GM23338 (cell line): ENCODE measurements at regions not wholly inside any gene's neighbourhood (a gene's known extent, or its start where the extent isn't known, plus 50 kb on each side); places are given as distances from the start of the nearest gene placed in this dataset.

Experiments used
- ATAC-seq: fragments of 200-7000 bp; cut with Tn5 transposase; 3 replicates; pipeline ENCODE4 v1.9.1; 2020
- DNase-seq: peaks from one replicate; pipeline ENCODE4 v3.0.0-alpha.2; 2015; ENCODE audit warnings: low spot score
- H2AFZ ChIP-seq: fragments of 200-600 bp; sonication (generic); 2 replicates; pipeline ENCODE4 v1.8.0; 2016; ENCODE audit warnings: antibody characterized with exemption, mild to moderate bottlenecking, moderate library complexity
- H3F3A ChIP-seq: fragments of 200-600 bp; sonication (generic); replicated peaks from 2 replicates; pipeline ENCODE4 v1.8.0; 2017; ENCODE audit warnings: antibody characterized with exemption, mixed run types, low read depth
- H3K27ac ChIP-seq: fragments of 200-600 bp; sonication (generic); 2 replicates; pipeline ENCODE4 v1.6.1; 2016; ENCODE audit warnings: low read depth
- H3K27me3 ChIP-seq: fragments of 200-600 bp; sonication (generic); 2 replicates; pipeline ENCODE4 v1.8.0; 2016; ENCODE audit warnings: mild to moderate bottlenecking, mixed run types, moderate library complexity; ENCODE audit not compliant: insufficient read depth
- H3K36me3 ChIP-seq: fragments of 200-600 bp; sonication (generic); 2 replicates; pipeline ENCODE4 v1.8.0; 2016; ENCODE audit warnings: mild to moderate bottlenecking; ENCODE audit not compliant: insufficient read depth
- H3K4me1 ChIP-seq: fragments of 200-600 bp; sonication (generic); 2 replicates; pipeline ENCODE4 v1.8.0; 2016; ENCODE audit warnings: mild to moderate bottlenecking, moderate library complexity; ENCODE audit not compliant: insufficient read depth
- H3K4me2 ChIP-seq: fragments of 200-600 bp; sonication (generic); 2 replicates; pipeline ENCODE4 v1.7.1; 2017; ENCODE audit warnings: mixed run types
- H3K4me3 ChIP-seq: fragments of 200-600 bp; sonication (generic); 2 replicates; pipeline ENCODE4 v1.6.1; 2016; ENCODE audit warnings: mixed run types
- H3K79me2 ChIP-seq: fragments of 200-600 bp; sonication (generic); replicated peaks from 2 replicates; pipeline ENCODE4 v1.8.0; 2017; ENCODE audit warnings: mild to moderate bottlenecking; ENCODE audit not compliant: insufficient read depth
- H3K9me2 ChIP-seq: fragments of 200-600 bp; sonication (generic); 2 replicates; pipeline ENCODE4 v1.8.0; 2017; ENCODE audit not compliant: insufficient read depth
- H4K20me1 ChIP-seq: fragments of 200-600 bp; sonication (generic); replicated peaks from 2 replicates; pipeline ENCODE4 v1.8.0; 2017; ENCODE audit warnings: mild to moderate bottlenecking; ENCODE audit not compliant: insufficient read depth
- H3K27ac Mint-ChIP-seq: 2 replicates; pipeline ENCODE4 v1.8.0; 2020; ENCODE audit warnings: inconsistent platforms, mild to moderate bottlenecking, moderate library complexity, mixed read lengths
- H3K27me3 Mint-ChIP-seq: 3 replicates; pipeline ENCODE4 v1.8.0; 2022; ENCODE audit warnings: low read depth, mild to moderate bottlenecking, moderate library complexity, mixed read lengths, inconsistent platforms; ENCODE audit not compliant: insufficient read depth, poor library complexity
- H3K36me3 Mint-ChIP-seq: 3 replicates; pipeline ENCODE4 v1.8.0; 2021; ENCODE audit warnings: low read depth, mild to moderate bottlenecking, inconsistent platforms, moderate library complexity, mixed read lengths
- H3K4me1 Mint-ChIP-seq: 3 replicates; pipeline ENCODE4 v1.8.0; 2020; ENCODE audit warnings: mild to moderate bottlenecking, inconsistent platforms, mixed read lengths
- H3K4me3 Mint-ChIP-seq: 3 replicates; pipeline ENCODE4 v1.8.0; 2021; ENCODE audit warnings: moderate library complexity, mild to moderate bottlenecking, inconsistent platforms, mixed read lengths
- H3K9me3 Mint-ChIP-seq: 3 replicates; pipeline ENCODE4 v1.8.0; 2020; ENCODE audit warnings: moderate library complexity, mild to moderate bottlenecking, inconsistent platforms, mixed read lengths
- CREB1 ChIP-seq: fragments of 250-450 bp; sonication (Bioruptor Pico); IDR thresholded peaks from 2 replicates; pipeline ENCODE4 v1.5.0; 2020; ENCODE audit warnings: low read depth, mild to moderate bottlenecking, moderate library complexity
- CTCF ChIP-seq, 2 experiments: fragments of 200-600 bp in 1 of 2; sonication (generic) in 1 of 2; conservative IDR thresholded peaks; 2 replicates each; pipeline versions ENCODE4 v1.5.1 to v1.6.1; 2016 to 2017; ENCODE audit warnings: antibody characterized with exemption in 2 of 2, low read depth in 2 of 2, mild to moderate bottlenecking in 2 of 2, moderate library complexity in 1 of 2
- EZH2 ChIP-seq: fragments of 200-600 bp; sonication (generic); IDR thresholded peaks from one replicate; pipeline ENCODE4 v1.8.0; 2017; ENCODE audit warnings: antibody characterized with exemption, mild to moderate bottlenecking, low read depth; ENCODE audit not compliant: unreplicated experiment
- EZH2phosphoT487 ChIP-seq: fragments of 200-600 bp; sonication (generic); IDR thresholded peaks from one replicate; pipeline ENCODE4 v1.8.1; 2018; ENCODE audit warnings: antibody characterized with exemption; ENCODE audit not compliant: unreplicated experiment
- JUNB ChIP-seq: IDR thresholded peaks from one replicate; pipeline ENCODE4 v1.6.1; 2016; ENCODE audit warnings: antibody characterized with exemption; ENCODE audit not compliant: unreplicated experiment
- NANOG ChIP-seq: IDR thresholded peaks from 2 replicates; pipeline ENCODE4 v1.6.1; 2016; ENCODE audit warnings: antibody characterized with exemption, borderline replicate concordance
- POLR2AphosphoS5 ChIP-seq: IDR thresholded peaks from 2 replicates; pipeline ENCODE4 v1.6.1; 2016; ENCODE audit warnings: antibody characterized with exemption, low read depth
- ZNF114 ChIP-seq: fragments of 250-450 bp; sonication (Bioruptor Pico); IDR thresholded peaks from 2 replicates; pipeline ENCODE4 v1.5.0; 2020; ENCODE audit warnings: mild to moderate bottlenecking, moderate library complexity
- ZNF331 ChIP-seq: fragments of 250-450 bp; sonication (Bioruptor Pico); IDR thresholded peaks from 2 replicates; pipeline ENCODE4 v1.5.0; 2020; ENCODE audit warnings: low read depth, mild to moderate bottlenecking, moderate library complexity
- TF ChIP-seq, protein P1 (sequence below): IDR thresholded peaks from 2 replicates; pipeline ENCODE4 v1.6.1; 2016; ENCODE audit warnings: antibody characterized with exemption
- TF ChIP-seq, protein P2 (sequence below): IDR thresholded peaks from one replicate; pipeline ENCODE4 v1.6.1; 2018; ENCODE audit warnings: antibody characterized with exemption; ENCODE audit not compliant: unreplicated experiment

DNA sequence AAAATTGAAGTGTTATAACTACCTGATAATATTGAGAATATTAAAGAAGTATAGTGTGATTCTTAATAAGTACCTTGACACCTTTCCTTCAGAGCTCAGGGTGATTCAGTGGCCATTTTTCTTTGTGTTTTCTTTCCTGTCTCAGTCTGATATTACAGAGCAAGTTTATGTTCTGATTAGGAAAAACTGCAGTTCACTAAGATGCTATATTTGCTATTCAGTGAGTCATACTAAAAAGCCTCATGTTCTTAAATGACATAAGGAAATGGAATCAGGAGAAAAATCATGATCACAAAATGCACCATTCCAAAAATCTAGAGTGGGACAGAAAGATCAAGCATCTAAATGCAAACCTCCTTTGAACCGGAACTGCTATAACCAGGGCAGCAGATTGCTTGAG is 390.6 kb upstream of the ATP2B1 start (continued):
- TF ChIP-seq CTCF (conservative IDR thresholded peaks at IDR 0.05; ENCODE audit: low read depth in 2 of 2) (no peak), ZNF331 (CRISPR knock-in tag) (no peak), NANOG (no peak), POLR2AphosphoS5 (no peak), EZH2 (no peak), JUNB (no peak), EZH2phosphoT487 (no peak), ZNF114 (CRISPR knock-in tag) (no peak)

GRCh38 chr12:90098132-90098779 is 389.6 kb upstream of the ATP2B1 start:
- no peaks in the 10 kb centered on the region for H3K36me3 Mint-ChIP-seq
- no peaks in the 10 kb centered on the region; the same call in 1 of the 3 replicates for H3K4me1 Mint-ChIP-seq
- no peak for ATAC-seq
- H2AFZ ChIP-seq, result no peak overlapping the region
- no peak overlapping the region for H3K4me3 Mint-ChIP-seq
- H4K20me1 ChIP-seq, result no peaks in the 10 kb centered on the region
- H3K4me1 ChIP-seq, result no peaks in the 10 kb centered on the region
- H3K4me3 ChIP-seq, result no peak overlapping the region
- H3F3A ChIP-seq, result no peaks in the 10 kb centered on the region
- no peaks in the 10 kb centered on the region for H3K9me2 ChIP-seq
- H3K36me3 ChIP-seq, result no peaks in the 10 kb centered on the region
- H3K27ac Mint-ChIP-seq, result no peak overlapping the region
- H3K27me3 Mint-ChIP-seq, result peaks cover 2% of the 10 kb centered on the region
- H3K27me3 ChIP-seq, result no peaks in the 10 kb centered on the region
- TF ChIP-seq CREB1 (CRISPR knock-in tag) (no peak), CTCF (conservative IDR thresholded peaks at IDR 0.05; ENCODE audit: low read depth in 2 of 2) (no peak), JUNB (no peak), ZNF114 (CRISPR knock-in tag) (no peak), POLR2AphosphoS5 (no peak), EZH2phosphoT487 (no peak)
- TF ChIP-seq, protein P1, sequence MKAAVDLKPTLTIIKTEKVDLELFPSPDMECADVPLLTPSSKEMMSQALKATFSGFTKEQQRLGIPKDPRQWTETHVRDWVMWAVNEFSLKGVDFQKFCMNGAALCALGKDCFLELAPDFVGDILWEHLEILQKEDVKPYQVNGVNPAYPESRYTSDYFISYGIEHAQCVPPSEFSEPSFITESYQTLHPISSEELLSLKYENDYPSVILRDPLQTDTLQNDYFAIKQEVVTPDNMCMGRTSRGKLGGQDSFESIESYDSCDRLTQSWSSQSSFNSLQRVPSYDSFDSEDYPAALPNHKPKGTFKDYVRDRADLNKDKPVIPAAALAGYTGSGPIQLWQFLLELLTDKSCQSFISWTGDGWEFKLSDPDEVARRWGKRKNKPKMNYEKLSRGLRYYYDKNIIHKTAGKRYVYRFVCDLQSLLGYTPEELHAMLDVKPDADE, result no peak
- TF ChIP-seq, protein P2, sequence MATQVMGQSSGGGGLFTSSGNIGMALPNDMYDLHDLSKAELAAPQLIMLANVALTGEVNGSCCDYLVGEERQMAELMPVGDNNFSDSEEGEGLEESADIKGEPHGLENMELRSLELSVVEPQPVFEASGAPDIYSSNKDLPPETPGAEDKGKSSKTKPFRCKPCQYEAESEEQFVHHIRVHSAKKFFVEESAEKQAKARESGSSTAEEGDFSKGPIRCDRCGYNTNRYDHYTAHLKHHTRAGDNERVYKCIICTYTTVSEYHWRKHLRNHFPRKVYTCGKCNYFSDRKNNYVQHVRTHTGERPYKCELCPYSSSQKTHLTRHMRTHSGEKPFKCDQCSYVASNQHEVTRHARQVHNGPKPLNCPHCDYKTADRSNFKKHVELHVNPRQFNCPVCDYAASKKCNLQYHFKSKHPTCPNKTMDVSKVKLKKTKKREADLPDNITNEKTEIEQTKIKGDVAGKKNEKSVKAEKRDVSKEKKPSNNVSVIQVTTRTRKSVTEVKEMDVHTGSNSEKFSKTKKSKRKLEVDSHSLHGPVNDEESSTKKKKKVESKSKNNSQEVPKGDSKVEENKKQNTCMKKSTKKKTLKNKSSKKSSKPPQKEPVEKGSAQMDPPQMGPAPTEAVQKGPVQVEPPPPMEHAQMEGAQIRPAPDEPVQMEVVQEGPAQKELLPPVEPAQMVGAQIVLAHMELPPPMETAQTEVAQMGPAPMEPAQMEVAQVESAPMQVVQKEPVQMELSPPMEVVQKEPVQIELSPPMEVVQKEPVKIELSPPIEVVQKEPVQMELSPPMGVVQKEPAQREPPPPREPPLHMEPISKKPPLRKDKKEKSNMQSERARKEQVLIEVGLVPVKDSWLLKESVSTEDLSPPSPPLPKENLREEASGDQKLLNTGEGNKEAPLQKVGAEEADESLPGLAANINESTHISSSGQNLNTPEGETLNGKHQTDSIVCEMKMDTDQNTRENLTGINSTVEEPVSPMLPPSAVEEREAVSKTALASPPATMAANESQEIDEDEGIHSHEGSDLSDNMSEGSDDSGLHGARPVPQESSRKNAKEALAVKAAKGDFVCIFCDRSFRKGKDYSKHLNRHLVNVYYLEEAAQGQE, result no peak
- DNase-seq, result no peak
- no peaks in the 10 kb centered on the region for H3K9me3 Mint-ChIP-seq
- H3K27ac ChIP-seq, result no peak overlapping the region
- no peaks in the 10 kb centered on the region for H3K79me2 ChIP-seq
- H3K4me2 ChIP-seq, result no peak overlapping the region
